Mammary epithelial cell (primary cell): ENCODE measurements at regions not wholly inside any gene's neighbourhood (a gene's known extent, or its start where the extent isn't known, plus 50 kb on each side); places are given as distances from the start of the nearest gene placed in this dataset.

ENCODE experiments used
- EZH2 ChIP-seq: IDR thresholded peaks from 2 replicates; pipeline ENCODE4 v1.6.1; 2012; ENCODE audit warnings: low read length, inconsistent platforms, borderline replicate concordance
- TF ChIP-seq, protein P1 (sequence below), 2 donors: IDR thresholded peaks in 1 of 2; conservative IDR thresholded peaks in 1 of 2; 2 replicates each; pipeline ENCODE4 v1.5.1; 2011 to 2012; ENCODE audit warnings: inconsistent platforms in 2 of 2, low read length in 2 of 2, mild to moderate bottlenecking in 2 of 2, control low read depth in 1 of 2, low read depth in 1 of 2; ENCODE audit not compliant: insufficient read depth in 1 of 2; ENCODE audit errors: extremely low read depth in 1 of 2

- TF ChIP-seq, protein P1, sequence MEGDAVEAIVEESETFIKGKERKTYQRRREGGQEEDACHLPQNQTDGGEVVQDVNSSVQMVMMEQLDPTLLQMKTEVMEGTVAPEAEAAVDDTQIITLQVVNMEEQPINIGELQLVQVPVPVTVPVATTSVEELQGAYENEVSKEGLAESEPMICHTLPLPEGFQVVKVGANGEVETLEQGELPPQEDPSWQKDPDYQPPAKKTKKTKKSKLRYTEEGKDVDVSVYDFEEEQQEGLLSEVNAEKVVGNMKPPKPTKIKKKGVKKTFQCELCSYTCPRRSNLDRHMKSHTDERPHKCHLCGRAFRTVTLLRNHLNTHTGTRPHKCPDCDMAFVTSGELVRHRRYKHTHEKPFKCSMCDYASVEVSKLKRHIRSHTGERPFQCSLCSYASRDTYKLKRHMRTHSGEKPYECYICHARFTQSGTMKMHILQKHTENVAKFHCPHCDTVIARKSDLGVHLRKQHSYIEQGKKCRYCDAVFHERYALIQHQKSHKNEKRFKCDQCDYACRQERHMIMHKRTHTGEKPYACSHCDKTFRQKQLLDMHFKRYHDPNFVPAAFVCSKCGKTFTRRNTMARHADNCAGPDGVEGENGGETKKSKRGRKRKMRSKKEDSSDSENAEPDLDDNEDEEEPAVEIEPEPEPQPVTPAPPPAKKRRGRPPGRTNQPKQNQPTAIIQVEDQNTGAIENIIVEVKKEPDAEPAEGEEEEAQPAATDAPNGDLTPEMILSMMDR (conservative IDR thresholded peaks at IDR 0.05 in 1 of 2, IDR thresholded peaks at IDR 0.05 in 1 of 2; ENCODE audit: extremely low read depth in 1 of 2, insufficient read depth in 1 of 2, low read depth in 1 of 2, low read length in 2 of 2) = no peak
- TF ChIP-seq EZH2 = no peak
These were observed 441.3 kb downstream of the PCDH18 start for GRCh38 chr4:137090951-137091350.
